ENCODE measurements at regions not wholly inside any gene's neighbourhood (a gene's known extent, or its start where the extent isn't known, plus 50 kb on each side); places are given as distances from the start of the nearest gene placed in this dataset.

DNA sequence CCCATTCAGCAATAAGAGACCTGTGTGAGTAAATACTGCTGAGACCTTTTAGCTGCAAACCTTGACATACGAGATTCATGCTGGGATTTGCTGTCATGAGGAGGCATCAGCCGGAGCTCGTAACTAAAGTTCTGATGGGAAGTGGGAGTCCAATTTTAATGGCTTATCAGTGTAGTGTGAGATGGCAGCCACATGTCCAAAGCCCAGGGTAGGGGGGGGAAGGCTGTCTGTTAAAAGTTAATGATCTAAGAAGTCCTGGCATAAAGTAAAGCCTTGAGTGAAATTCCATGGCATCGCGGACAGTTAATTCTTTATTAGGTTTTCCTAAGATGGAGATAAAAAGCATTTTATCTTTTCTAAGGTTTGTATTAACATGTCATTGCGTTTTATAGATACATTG is 240.0 kb downstream of the AACS start:
- TF ChIP-seq, protein P1, sequence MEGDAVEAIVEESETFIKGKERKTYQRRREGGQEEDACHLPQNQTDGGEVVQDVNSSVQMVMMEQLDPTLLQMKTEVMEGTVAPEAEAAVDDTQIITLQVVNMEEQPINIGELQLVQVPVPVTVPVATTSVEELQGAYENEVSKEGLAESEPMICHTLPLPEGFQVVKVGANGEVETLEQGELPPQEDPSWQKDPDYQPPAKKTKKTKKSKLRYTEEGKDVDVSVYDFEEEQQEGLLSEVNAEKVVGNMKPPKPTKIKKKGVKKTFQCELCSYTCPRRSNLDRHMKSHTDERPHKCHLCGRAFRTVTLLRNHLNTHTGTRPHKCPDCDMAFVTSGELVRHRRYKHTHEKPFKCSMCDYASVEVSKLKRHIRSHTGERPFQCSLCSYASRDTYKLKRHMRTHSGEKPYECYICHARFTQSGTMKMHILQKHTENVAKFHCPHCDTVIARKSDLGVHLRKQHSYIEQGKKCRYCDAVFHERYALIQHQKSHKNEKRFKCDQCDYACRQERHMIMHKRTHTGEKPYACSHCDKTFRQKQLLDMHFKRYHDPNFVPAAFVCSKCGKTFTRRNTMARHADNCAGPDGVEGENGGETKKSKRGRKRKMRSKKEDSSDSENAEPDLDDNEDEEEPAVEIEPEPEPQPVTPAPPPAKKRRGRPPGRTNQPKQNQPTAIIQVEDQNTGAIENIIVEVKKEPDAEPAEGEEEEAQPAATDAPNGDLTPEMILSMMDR (IDR thresholded peaks at IDR 0.05) = no peak
- no peak for TF ChIP-seq EZH2 (IDR thresholded peaks at IDR 0.05; ENCODE audit: borderline replicate concordance, insufficient read depth, low read depth, low read length, poor library complexity, severe bottlenecking)

All from B cell (primary cell).